Right forelimb (tissue), 1 donor: ENCODE measurements at regions not wholly inside any gene's neighbourhood (a gene's known extent, or its start where the extent isn't known, plus 50 kb on each side); places are given as distances from the start of the nearest gene placed in this dataset.
A peak's percentile ranks its signal among the peaks of the same experiment; 100 is the strongest.
"Not testable (repeated sequence)": the region's sequence is repeated elsewhere in the genome, so short reads cannot be mapped to it uniquely, and the experiment has no call there.

ENCODE experiments used
- DNase-seq: peaks from one replicate; pipeline ENCODE4 v3.0.0-alpha.2; 2018

DNA sequence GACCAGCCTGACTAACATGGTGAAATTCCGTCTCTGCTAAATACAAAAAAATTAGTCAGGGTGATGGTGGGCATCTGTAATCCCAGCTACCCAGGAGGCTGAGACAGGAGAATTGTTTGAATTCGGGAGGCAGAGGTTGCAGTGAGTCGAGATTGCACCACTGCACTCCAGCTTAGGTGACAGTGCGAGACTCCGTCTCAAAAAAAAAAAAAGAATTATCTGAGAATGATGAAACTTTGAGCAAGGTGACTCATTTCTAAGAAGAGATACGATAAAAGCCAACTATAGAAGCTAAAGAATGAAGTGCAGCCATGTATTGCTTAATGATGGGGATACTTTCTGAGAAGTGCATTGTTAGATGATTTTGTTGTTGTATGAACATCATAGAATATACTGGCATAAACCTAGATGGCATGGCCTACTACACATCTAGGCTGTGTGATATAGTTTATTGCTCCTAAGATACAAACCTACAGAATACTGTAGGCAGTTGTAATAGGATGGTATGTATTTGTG, 64.7 kb downstream of the SNRPE start:
- no peak for DNase-seq

DNA sequence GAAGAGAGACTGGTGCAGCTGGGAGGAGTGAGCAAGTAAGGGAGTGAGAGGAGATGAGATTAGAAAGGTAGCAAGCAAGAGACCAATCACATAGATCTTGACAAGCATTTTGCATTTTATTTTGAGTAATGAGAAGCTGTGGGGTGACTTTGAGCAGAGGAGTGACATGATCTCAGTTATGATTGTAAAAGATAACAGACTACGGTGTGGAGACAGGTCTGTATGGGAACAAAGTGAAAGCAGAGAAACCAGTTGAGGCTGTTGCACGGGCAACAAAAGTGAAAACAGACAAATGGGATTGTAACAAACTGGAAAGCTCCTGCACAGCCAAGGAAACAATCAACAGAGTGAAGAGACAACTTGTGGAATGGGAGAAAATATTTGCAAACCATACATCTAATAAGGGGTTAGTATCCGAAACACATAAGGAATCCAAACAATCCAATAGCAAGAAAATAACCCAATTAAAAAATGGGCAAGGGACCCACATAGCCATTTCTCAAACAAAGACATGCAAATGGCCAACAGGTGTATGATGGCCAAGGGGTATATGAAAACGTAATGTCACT, 68.4 kb downstream of the SNRPE start:
- no peak for DNase-seq

- DNase-seq: no peak
Observed at GRCh38 chr1:203930342-203930741, 68.9 kb downstream of the SNRPE start.

- no peak for DNase-seq
Observed at GRCh38 chr1:203931953-203932352, 70.6 kb downstream of the SNRPE start.

DNA sequence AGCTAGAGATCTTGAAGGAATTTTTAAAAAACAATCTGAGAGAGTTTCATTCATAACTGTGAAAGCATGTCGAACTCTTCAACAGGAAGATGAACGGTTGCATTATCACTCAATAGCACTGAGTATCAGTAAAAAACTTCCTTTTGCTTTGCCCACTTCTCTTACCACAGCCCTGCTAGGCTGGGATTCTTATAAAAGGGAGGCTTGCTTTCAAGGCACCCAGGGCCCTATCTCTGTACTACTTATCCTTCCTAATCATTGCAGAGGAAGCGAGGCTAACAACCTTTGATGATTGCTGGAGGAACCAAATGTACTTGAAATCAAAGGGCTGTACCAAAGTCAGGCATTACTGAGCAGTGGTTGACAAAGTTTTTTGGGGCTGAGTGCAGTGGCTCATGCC, 71.2 kb downstream of the SNRPE start:
- no peak for DNase-seq

- no peak for DNase-seq
Observed at GRCh38 chr1:203934027-203934426, 72.6 kb downstream of the SNRPE start.

DNA sequence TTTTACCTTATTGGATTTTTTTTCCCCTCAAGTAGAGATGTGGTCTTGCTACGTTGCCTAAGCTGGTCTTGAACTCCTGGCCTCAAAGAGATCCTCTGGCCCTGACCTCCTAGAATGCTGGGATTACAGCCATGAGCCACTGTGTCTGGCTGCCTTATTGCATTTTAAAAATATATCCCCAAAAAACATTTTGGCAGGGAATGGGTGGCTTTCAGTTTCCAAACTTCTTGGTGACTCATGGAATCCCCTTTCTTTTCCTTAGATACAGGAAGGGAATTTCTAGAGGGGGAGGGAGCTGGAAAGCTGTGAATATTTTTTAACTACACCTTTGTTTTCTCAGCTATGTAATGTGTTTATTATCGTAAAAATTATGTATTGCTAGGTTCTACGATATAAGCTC, 73.3 kb downstream of the SNRPE start:
- DNase-seq: no peak

GRCh38 chr1:203935321-203935720, 73.9 kb downstream of the SNRPE start:
- DNase-seq: no peak

DNA sequence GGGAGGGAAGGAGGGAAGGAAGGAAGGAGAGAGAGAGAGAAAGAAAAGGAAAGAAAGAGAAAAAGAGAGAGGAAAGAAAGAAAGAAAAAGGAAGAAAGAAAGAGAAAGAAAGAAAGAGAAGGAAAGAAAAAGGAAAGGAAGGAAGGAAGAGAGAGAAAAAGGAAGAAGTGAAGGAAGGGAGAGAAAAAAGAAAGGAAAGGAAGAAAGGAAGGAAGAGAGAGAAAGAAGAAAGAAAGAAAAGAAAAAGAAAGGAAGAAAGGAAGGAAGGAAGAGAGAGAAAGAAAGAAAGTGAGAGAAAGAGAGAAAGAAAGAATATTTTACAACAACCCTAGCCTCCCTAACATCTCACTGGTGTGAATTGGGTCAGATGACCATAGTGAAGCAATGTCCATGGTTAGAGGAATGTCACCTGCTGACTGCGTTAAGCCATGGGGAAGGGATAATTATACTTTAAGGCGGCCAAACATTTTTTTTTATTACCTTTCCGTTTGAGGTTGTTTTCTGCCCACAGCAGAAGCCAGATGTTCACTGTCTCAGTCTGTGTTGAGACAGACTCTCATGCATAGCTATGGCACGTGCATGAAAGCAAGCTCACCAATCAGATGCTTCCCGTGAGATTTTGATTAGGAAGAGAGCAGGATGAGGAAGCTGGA, 76.4 kb downstream of the SNRPE start:
- DNase-seq: no peak

DNA sequence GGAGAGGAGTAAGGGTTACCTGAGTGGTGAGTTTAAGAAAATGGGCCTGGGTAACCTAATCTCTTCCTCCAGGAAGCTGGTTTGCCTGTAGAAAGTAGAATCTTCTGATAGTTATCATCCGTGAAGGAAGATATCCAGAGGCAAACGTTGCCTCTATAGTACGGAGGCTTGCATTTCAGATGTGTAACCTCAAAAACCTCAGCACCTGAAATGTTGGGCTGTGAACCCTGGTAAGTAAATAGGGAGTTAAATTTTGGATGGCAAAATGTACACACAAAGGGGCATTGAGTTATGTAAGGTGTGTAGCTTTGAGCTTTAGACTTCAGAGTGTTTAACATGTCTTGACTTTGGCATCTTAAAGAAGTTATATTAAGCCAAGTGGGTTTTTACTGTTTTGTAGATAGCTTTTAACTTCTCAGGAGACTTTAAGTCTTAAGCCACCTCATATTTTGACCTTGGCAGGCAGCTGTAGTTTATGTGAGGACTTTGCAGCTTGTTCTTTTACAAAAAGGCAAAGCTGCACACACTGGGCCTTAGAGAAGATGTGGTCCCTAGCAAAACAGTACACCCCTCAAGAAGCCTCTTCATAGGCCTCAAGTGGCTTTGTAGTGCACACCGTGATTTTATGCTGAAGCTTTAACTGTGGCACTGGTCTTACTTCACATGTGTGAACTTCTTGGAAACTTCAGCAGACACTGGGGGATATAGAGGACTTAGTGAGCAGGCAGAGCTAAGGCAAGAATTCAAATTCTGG, 83.4 kb downstream of the SNRPE start:
- DNase-seq: no peak

DNA sequence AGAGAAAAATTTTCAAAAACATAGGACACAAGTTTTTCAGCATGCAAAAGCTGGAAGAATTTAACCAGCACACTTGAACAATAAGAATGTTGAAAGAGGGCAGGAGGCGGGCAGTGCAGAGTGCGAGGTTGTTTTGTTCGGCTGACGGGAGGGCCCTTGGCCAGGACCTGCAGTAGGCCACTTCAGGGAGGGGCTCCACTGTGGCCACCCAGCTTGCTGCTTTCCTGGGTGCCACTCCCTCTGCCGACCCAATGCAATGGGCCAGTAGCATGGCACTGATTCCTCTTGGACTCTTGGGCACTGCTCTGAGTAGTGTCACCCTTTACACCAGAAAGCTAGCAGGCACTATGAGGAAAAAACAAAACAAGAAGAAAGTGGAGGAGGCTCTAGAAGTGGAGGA, 92.9 kb downstream of the SNRPE start:
- DNase-seq: no peak

- DNase-seq: no peak
Observed at GRCh38 chr1:203954788-203955552, 93.6 kb downstream of the SNRPE start.

DNA sequence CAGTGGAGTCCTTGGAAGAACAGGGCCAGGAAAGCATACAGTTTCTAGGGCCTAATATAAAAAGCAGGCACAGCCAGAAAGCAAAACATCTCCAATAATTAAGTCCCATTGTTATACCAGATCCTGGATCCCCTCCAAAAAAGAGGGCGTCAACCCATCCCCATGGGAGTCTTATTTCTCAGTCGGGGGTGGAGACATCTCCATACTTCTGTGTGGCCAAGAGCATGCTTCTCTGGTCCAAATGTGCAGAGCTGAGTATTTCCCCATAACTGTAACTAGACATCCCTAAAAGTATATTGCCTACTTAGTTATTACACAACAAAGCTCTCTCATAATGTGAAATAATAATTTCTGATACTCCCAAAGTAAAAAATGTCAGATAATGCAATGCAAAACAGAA, 104.2 kb upstream of the SOX13 start:
- no peak for DNase-seq

DNA sequence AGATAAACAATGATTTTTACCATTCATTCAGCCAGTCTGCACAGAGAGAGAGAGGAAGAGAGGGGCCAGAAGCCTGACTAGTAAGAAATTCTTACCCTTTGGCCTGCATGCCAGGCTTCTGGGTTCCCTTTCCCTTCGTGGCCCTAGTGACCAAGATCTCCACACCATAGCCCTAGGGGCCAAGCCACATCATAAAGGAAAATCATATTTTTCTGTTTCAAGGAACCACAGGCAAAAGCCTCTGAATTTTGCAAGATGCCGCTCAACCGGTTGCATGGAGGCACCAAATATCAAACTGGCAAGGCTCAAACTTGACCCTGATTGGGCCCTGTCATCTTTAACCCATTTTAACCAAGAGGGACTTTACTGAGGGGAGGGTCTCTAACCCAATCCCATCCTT, 103.1 kb upstream of the SOX13 start:
- DNase-seq: no peak

DNA sequence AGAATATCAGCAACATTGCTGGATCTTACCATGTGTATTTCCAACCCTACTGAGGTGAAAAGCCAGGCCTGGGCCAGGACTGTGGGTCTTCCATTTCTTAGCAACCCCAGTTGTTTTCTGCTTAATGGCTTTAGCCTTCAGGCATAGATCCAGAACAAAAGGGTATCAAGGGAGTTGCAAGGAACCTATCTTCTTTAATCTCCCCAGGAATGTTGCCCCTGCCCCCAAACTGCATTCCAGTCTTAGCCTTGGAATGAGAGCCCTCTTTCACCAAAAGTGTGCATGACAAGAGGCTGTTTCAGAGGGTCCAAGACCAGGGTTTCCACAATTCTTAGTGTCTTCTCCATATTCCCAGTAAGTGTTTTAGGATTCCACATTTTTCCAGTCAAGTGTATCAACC, 87.9 kb upstream of the SOX13 start:
- DNase-seq: no peak

GRCh38 chr1:203985676-203986075, 87.2 kb upstream of the SOX13 start:
- no peak for DNase-seq

GRCh38 chr1:203986887-203987461, 85.9 kb upstream of the SOX13 start:
- DNase-seq: no peak

DNA sequence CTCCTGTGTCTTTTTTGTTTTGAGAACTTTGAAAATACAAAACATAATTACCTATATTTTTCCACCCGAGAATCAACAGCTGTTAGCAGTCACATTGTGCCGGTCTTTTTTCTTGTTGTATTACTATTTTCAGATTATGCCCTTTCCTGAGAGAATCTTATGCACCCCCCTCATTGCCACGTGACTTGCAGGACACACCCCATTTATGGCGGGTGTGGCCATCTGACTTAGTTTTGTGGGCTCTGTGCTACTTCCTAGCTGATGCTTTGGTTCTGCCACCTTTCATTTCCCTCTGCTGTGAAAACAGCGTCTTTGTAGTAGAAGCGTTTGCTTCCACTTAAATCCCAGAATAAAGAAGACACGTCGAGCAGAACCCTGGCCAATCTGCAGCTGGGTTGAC, 82.8 kb upstream of the SOX13 start:
- DNase-seq: no peak

DNA sequence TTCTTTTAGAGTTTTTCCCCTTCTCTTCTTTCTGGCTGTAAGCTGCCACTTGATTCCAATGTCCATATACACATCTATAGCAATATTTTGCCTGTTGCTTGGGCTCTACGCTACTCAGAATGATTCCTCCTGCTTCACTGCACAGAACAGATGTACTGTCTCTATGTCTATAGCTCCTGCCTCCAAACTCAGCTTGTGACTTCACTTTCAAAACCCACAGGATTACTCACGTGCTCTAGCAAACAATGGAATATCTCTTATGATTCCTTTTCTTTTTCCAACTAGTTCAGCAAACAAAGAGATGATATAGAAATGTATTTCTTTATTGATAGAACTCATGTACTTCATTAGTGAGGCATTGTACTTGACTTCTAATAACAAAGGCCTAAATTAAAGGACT, 80.5 kb upstream of the SOX13 start:
- no peak for DNase-seq

- no peak for DNase-seq
Observed at GRCh38 chr1:203993256-203993655, 79.7 kb upstream of the SOX13 start.

DNA sequence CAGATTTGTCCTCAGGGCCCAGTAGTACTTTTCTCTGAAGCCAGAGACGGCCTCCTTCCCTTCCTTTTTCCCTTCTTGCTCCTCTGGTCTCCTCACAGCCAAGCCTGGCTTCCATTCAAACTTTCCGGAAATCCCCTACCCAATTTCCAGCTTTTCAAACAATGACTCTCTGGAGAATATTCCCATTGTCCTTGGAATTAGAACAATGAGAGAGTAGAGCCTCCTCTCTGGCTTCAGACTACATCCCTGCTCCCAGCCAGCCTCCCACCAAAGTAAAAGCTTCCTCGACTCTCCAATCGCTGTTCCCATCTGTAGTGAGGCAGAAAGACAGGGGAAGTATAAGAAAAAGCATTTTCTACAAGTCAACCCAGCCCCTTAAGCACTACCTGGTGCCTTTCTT, 77.7 kb upstream of the SOX13 start:
- peak; percentile 47 for DNase-seq

- no peak for DNase-seq
Observed at GRCh38 chr1:203996126-203996525, 76.8 kb upstream of the SOX13 start.

- DNase-seq: not testable (repeated sequence)
Observed at GRCh38 chr1:203998571-203998970, 74.3 kb upstream of the SOX13 start.
